Colonic mucosa (tissue), 4 donors: ENCODE measurements at regions not wholly inside any gene's neighbourhood (a gene's known extent, or its start where the extent isn't known, plus 50 kb on each side); places are given as distances from the start of the nearest gene placed in this dataset.

Experiments
- DNase-seq: peaks from one replicate; pipeline ENCODE4 v3.0.0-alpha.2; 2020
- H3K27ac ChIP-seq: fragments of 200-600 bp; one replicate; pipeline ENCODE4 v1.8.0; 2021
- H3K27me3 ChIP-seq: fragments of 200-600 bp; one replicate; pipeline ENCODE4 v1.8.0; 2021
- H3K36me3 ChIP-seq: fragments of 200-600 bp; one replicate; pipeline ENCODE4 v1.8.0; 2021
- H3K4me1 ChIP-seq: fragments of 200-600 bp; one replicate; pipeline ENCODE4 v1.8.0; 2021; ENCODE audit warnings: mild to moderate bottlenecking
- H3K4me3 ChIP-seq: fragments of 200-600 bp; one replicate; pipeline ENCODE4 v1.8.0; 2021
- H3K9ac ChIP-seq, 2 donors: one replicate each; pipeline ENCODE4 v1.7.0; 2013; ENCODE audit warnings: control low read depth in 2 of 2, low read depth in 2 of 2, low read length in 2 of 2
- H3K9me3 ChIP-seq: fragments of 200-600 bp; one replicate; pipeline ENCODE4 v1.8.0; 2021
- CTCF ChIP-seq: fragments of 200-600 bp; IDR thresholded peaks from one replicate; pipeline ENCODE4 v1.8.0; 2022; ENCODE audit warnings: antibody characterized with exemption, mild to moderate bottlenecking
- intact Hi-C: fragments of 100-400 bp; cut with DNase I; formaldehyde crosslinking; loops from one replicate; pipeline ENCODE4 v1.14.1; 2022
- donor health status: healthy.
- donor health status: DM: no; HTN: no; CAD: no.
- donor health status: DM: no; HTN: no; CAD: no.

- no peak overlapping the region for H3K9ac ChIP-seq
- no peaks in the 10 kb centered on the region for H3K36me3 ChIP-seq
- H3K4me3 ChIP-seq = no peak overlapping the region
- no peaks in the 10 kb centered on the region for H3K9me3 ChIP-seq
- H3K27me3 ChIP-seq = no peaks in the 10 kb centered on the region
- intact Hi-C loops = no loop called here
- no peak for DNase-seq
- H3K4me1 ChIP-seq = no peaks in the 10 kb centered on the region
- TF ChIP-seq CTCF = no peak
- H3K27ac ChIP-seq = no peak overlapping the region
Observed at GRCh38 chr6:155641603-155642002, 186.0 kb upstream of the NOX3 start.

- Histone ChIP-seq H3K4me1 (no peaks in the 10 kb centered on the region), H3K27ac (no peak overlapping the region), H3K4me3 (no peak overlapping the region), H3K9ac (no peak overlapping the region), H3K36me3 (no peaks in the 10 kb centered on the region), H3K27me3 (no peaks in the 10 kb centered on the region), H3K9me3 (no peaks in the 10 kb centered on the region)
- intact Hi-C loops = loop anchor here (10.0 kb wide), 1 partner anchor 933 kb away; no protein-coding TSS in a partner anchor
- no peak for TF ChIP-seq CTCF
- no peak for DNase-seq
Observed at GRCh38 chr6:155638200-155638599, 182.6 kb upstream of the NOX3 start.

GRCh38 chr6:155635416-155635815 lies 179.8 kb upstream of the NOX3 start:
- Histone ChIP-seq H3K27me3 (no peaks in the 10 kb centered on the region), H3K4me3 (no peak overlapping the region), H3K9ac (no peak overlapping the region), H3K4me1 (no peaks in the 10 kb centered on the region), H3K9me3 (no peaks in the 10 kb centered on the region), H3K27ac (no peak overlapping the region), H3K36me3 (no peaks in the 10 kb centered on the region)
- DNase-seq = no peak
- TF ChIP-seq CTCF = no peak
- intact Hi-C loops = loop anchor here (10.0 kb wide), 1 partner anchor 931 kb away; no protein-coding TSS in a partner anchor

- H3K4me3 ChIP-seq = no peak overlapping the region
- H3K27me3 ChIP-seq = no peaks in the 10 kb centered on the region
- H3K4me1 ChIP-seq = no peaks in the 10 kb centered on the region
- no peak for TF ChIP-seq CTCF
- H3K9ac ChIP-seq = no peak overlapping the region
- no peak for DNase-seq
- no peak overlapping the region for H3K27ac ChIP-seq
- intact Hi-C loops = loop anchor here (10.0 kb wide), 1 partner anchor 925 kb away; no protein-coding TSS in a partner anchor
- H3K9me3 ChIP-seq = no peaks in the 10 kb centered on the region
- H3K36me3 ChIP-seq = no peaks in the 10 kb centered on the region
Observed at GRCh38 chr6:155630085-155630484, 174.4 kb upstream of the NOX3 start.

GRCh38 chr6:155629652-155630051 lies 174.0 kb upstream of the NOX3 start:
- H3K4me3 ChIP-seq = no peak overlapping the region
- no peaks in the 10 kb centered on the region for H3K4me1 ChIP-seq
- no peak for TF ChIP-seq CTCF
- intact Hi-C loops = loop anchor here (10.0 kb wide), 1 partner anchor 925 kb away; no protein-coding TSS in a partner anchor
- H3K9me3 ChIP-seq = no peaks in the 10 kb centered on the region
- H3K27me3 ChIP-seq = no peaks in the 10 kb centered on the region
- H3K9ac ChIP-seq = no peak overlapping the region
- H3K27ac ChIP-seq = no peak overlapping the region
- no peaks in the 10 kb centered on the region for H3K36me3 ChIP-seq
- no peak for DNase-seq
